GM12878 (cell line): ENCODE measurements at regions not wholly inside any gene's neighbourhood (a gene's known extent, or its start where the extent isn't known, plus 50 kb on each side); places are given as distances from the start of the nearest gene placed in this dataset.

Experiments
- BCLAF1 ChIP-seq: fragments of 450-650 bp; IDR thresholded peaks from 2 replicates; pipeline ENCODE4 v1.6.1; 2017; ENCODE audit warnings: antibody characterized with exemption, mild to moderate bottlenecking, moderate library complexity
- FOS ChIP-seq: IDR thresholded peaks from 3 replicates; pipeline ENCODE4 v1.6.1; 2011; ENCODE audit warnings: borderline replicate concordance; ENCODE audit not compliant: insufficient read length; ENCODE audit errors: extremely low read depth
- NR2F1 ChIP-seq: fragments of 450-650 bp; conservative IDR thresholded peaks from 2 replicates; pipeline ENCODE4 v1.6.1; 2017; ENCODE audit warnings: mild to moderate bottlenecking
- POLR2AphosphoS5 ChIP-seq: IDR thresholded peaks from 2 replicates; pipeline ENCODE4 v1.6.1; 2011; ENCODE audit warnings: mild to moderate bottlenecking, low read length, inconsistent platforms
- TF ChIP-seq, protein P1 (sequence below), 3 experiments: IDR thresholded peaks in 2 of 3; conservative IDR thresholded peaks in 1 of 3; 2 replicates each; pipeline ENCODE4 v1.5.1; 2011; ENCODE audit warnings: low read depth in 3 of 3, low read length in 3 of 3, mild to moderate bottlenecking in 3 of 3, control low read depth in 2 of 3, moderate library complexity in 2 of 3, inconsistent platforms in 1 of 3, mixed read lengths in 1 of 3; ENCODE audit not compliant: control insufficient read depth in 2 of 3, insufficient read depth in 1 of 3; ENCODE audit errors: extremely low read depth in 1 of 3

GRCh38 chr10:107969936-107970335 lies 805.4 kb upstream of the SORCS1 start:
- TF ChIP-seq, protein P1, sequence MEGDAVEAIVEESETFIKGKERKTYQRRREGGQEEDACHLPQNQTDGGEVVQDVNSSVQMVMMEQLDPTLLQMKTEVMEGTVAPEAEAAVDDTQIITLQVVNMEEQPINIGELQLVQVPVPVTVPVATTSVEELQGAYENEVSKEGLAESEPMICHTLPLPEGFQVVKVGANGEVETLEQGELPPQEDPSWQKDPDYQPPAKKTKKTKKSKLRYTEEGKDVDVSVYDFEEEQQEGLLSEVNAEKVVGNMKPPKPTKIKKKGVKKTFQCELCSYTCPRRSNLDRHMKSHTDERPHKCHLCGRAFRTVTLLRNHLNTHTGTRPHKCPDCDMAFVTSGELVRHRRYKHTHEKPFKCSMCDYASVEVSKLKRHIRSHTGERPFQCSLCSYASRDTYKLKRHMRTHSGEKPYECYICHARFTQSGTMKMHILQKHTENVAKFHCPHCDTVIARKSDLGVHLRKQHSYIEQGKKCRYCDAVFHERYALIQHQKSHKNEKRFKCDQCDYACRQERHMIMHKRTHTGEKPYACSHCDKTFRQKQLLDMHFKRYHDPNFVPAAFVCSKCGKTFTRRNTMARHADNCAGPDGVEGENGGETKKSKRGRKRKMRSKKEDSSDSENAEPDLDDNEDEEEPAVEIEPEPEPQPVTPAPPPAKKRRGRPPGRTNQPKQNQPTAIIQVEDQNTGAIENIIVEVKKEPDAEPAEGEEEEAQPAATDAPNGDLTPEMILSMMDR (IDR thresholded peaks at IDR 0.05 in 2 of 3, conservative IDR thresholded peaks at IDR 0.05 in 1 of 3; ENCODE audit: control insufficient read depth in 2 of 3, extremely low read depth in 1 of 3, insufficient read depth in 1 of 3, low read depth in 3 of 3, low read length in 3 of 3), result no peak
- no peak for TF ChIP-seq BCLAF1
- TF ChIP-seq POLR2AphosphoS5, result no peak
- TF ChIP-seq FOS, result no peak
- TF ChIP-seq NR2F1, result no peak
